GM12878 (cell line): ENCODE measurements at regions not wholly inside any gene's neighbourhood (a gene's known extent, or its start where the extent isn't known, plus 50 kb on each side); places are given as distances from the start of the nearest gene placed in this dataset.

Experiments used
- ATAC-seq: fragments of 200-7000 bp; cut with Tn5 transposase; 3 replicates; pipeline ENCODE4 v1.9.1; 2020; ENCODE audit warnings: mild to moderate bottlenecking, moderate library complexity
- BruUV-seq: library from RNA; stranded (reverse); fragments of 400-500 nt; replicated peaks from 2 replicates; lab custom pipeline; 2021; lab: Mats Ljungman, UMichigan
- CTCF ChIA-PET: fragments of 300-600 bp; sonication (Branson Sonifier 250); formaldehyde crosslinking; extraction: SDS; loops from one replicate; lab custom pipeline; 2021; ENCODE audit warnings: inconsistent platforms; lab: Yijun Ruan, JAX
- POLR2A ChIA-PET: fragments of 350-600 bp; formaldehyde crosslinking; extraction: SDS; loops from one replicate; lab custom pipeline; 2021; ENCODE audit warnings: inconsistent platforms; lab: Charles Lee
- RAD21 ChIA-PET: fragments of 300-600 bp; sonication (Branson Sonifier 250); formaldehyde crosslinking; loops from one replicate; lab custom pipeline; 2023; ENCODE audit warnings: antibody characterized with exemption; ENCODE audit not compliant: unreplicated experiment; lab: Charles Lee
- SMC1A ChIA-PET: fragments of 300-600 bp; sonication (Branson Sonifier 250); formaldehyde crosslinking; loops from one replicate; lab custom pipeline; 2023; ENCODE audit not compliant: unreplicated experiment, uncharacterized antibody; lab: Charles Lee
- DNase-seq: peaks from one replicate; pipeline ENCODE4 v3.0.0-alpha.2; 2011; ENCODE audit warnings: low read depth, low spot score
- FAIRE-seq: peaks from 3 replicates; lab custom pipeline; 2011; peaks lifted over from hg19 to GRCh38; lab: Jason Lieb, UNC
- H2AFZ ChIP-seq: 2 replicates; pipeline ENCODE4 v1.6.0; 2011; ENCODE audit warnings: low read depth, low read length, control low read depth; ENCODE audit not compliant: control insufficient read depth
- H3K27ac ChIP-seq: 2 replicates; pipeline ENCODE4 v1.5.1; 2011; ENCODE audit warnings: control low read depth; ENCODE audit not compliant: control insufficient read depth, insufficient read depth
- H3K27me3 ChIP-seq, 2 experiments: replicated peaks in 1 of 2; 2 replicates each; pipeline versions ENCODE4 v1.6.0 to v1.6.1; 2011; ENCODE audit warnings: low read length in 1 of 2; ENCODE audit not compliant: control insufficient read depth in 2 of 2, insufficient read depth in 2 of 2
- H3K36me3 ChIP-seq, 2 experiments: 2 replicates each; pipeline ENCODE4 v1.5.1; 2011; ENCODE audit warnings: low read length in 1 of 2; ENCODE audit not compliant: control insufficient read depth in 2 of 2, insufficient read depth in 2 of 2
- H3K4me1 ChIP-seq: 2 replicates; pipeline ENCODE4 v1.6.1; 2011; ENCODE audit warnings: mild to moderate bottlenecking, low read length, moderate library complexity, mixed read lengths; ENCODE audit not compliant: control insufficient read depth, insufficient read depth
- H3K4me2 ChIP-seq: 2 replicates; pipeline ENCODE4 v1.6.0; 2011; ENCODE audit warnings: control low read depth; ENCODE audit not compliant: control insufficient read depth, insufficient read depth
- H3K4me3 ChIP-seq: fragments of 200-600 bp; sonication (generic); 2 replicates; pipeline ENCODE4 v1.5.1; 2016
- H3K79me2 ChIP-seq: 2 replicates; pipeline ENCODE4 v1.6.0; 2011; ENCODE audit warnings: low read length; ENCODE audit not compliant: control insufficient read depth, insufficient read depth
- H3K9ac ChIP-seq: 2 replicates; pipeline ENCODE4 v1.8.0; 2011; ENCODE audit warnings: low read length, control low read depth, mixed read lengths; ENCODE audit not compliant: control insufficient read depth, insufficient read depth
- H3K9me3 ChIP-seq: replicated peaks from 3 replicates; pipeline ENCODE4 v1.5.1; 2011; ENCODE audit warnings: mild to moderate bottlenecking, low read length; ENCODE audit not compliant: control insufficient read depth, insufficient read depth
- H4K20me1 ChIP-seq: 2 replicates; pipeline ENCODE4 v1.6.0; 2011; ENCODE audit not compliant: control insufficient read depth, insufficient read depth
- ASH2L ChIP-seq: fragments of 300-600, 200-600 bp; sonication (generic); IDR thresholded peaks from 2 replicates; pipeline ENCODE4 v1.6.1; 2017; ENCODE audit warnings: low read depth, mild to moderate bottlenecking, borderline replicate concordance
- ATF2 ChIP-seq: IDR thresholded peaks from 2 replicates; pipeline ENCODE4 v1.6.1; 2012; ENCODE audit warnings: low read length, inconsistent platforms
- CHD4 ChIP-seq: fragments of 200-600 bp; sonication (generic); IDR thresholded peaks from 2 replicates; pipeline ENCODE4 v1.6.1; 2016; ENCODE audit warnings: mild to moderate bottlenecking
- CTCF ChIP-seq, 3 experiments: IDR thresholded peaks in 2 of 3; conservative IDR thresholded peaks in 1 of 3; 2 replicates each; pipeline ENCODE4 v1.5.1; 2011; ENCODE audit warnings: low read depth in 3 of 3, low read length in 3 of 3, mild to moderate bottlenecking in 3 of 3, control low read depth in 2 of 3, moderate library complexity in 2 of 3, inconsistent platforms in 1 of 3, mixed read lengths in 1 of 3; ENCODE audit not compliant: control insufficient read depth in 2 of 3, insufficient read depth in 1 of 3; ENCODE audit errors: extremely low read depth in 1 of 3
- E2F8 ChIP-seq: fragments of 450-650 bp; IDR thresholded peaks from 2 replicates; pipeline ENCODE4 v1.6.1; 2018; ENCODE audit warnings: mild to moderate bottlenecking, low read depth, moderate library complexity; ENCODE audit not compliant: partially characterized antibody
- FOXK2 ChIP-seq: fragments of 450-650 bp; IDR thresholded peaks from 2 replicates; pipeline ENCODE4 v1.6.1; 2017; ENCODE audit warnings: mild to moderate bottlenecking, moderate library complexity
- IKZF2 ChIP-seq, 2 experiments: fragments of 450-650 bp; IDR thresholded peaks; 2 replicates each; pipeline ENCODE4 v1.6.1; 2017; ENCODE audit warnings: mild to moderate bottlenecking in 2 of 2, moderate library complexity in 2 of 2
- PML ChIP-seq: IDR thresholded peaks from 2 replicates; pipeline ENCODE4 v1.6.1; 2012; ENCODE audit warnings: low read length, inconsistent platforms
- RBBP5 ChIP-seq: fragments of 200-600 bp; sonication (generic); conservative IDR thresholded peaks from 2 replicates; pipeline ENCODE4 v1.6.1; 2016
- SREBF1 ChIP-seq: IDR thresholded peaks from 2 replicates; pipeline ENCODE4 v1.6.1; 2012; ENCODE audit warnings: mild to moderate bottlenecking, low read length
- TAF1 ChIP-seq: IDR thresholded peaks from 2 replicates; pipeline ENCODE4 v1.6.1; 2011; ENCODE audit warnings: mild to moderate bottlenecking, low read depth, low read length, borderline replicate concordance
- ZBED1 ChIP-seq: IDR thresholded peaks from 2 replicates; pipeline ENCODE4 v1.6.1; 2016; ENCODE audit warnings: borderline replicate concordance
- ZSCAN29 ChIP-seq: fragments of 450-650 bp; IDR thresholded peaks from 2 replicates; pipeline ENCODE4 v1.6.1; 2017; ENCODE audit warnings: mild to moderate bottlenecking, moderate library complexity
- WGBS: methylation state at CpG from one replicate; pipeline ENCODE4 v1.1.6; 2016; ENCODE audit warnings: low lambda C conversion rate; ENCODE audit not compliant: insufficient replicate concordance, insufficient coverage; ENCODE audit errors: missing lambda C conversion rate; 5-methylcytosine and 5-hydroxymethylcytosine counted together
- in situ Hi-C: fragments of 300-500 bp; cut with MboI; formaldehyde crosslinking; loops from 9 replicates; pipeline ENCODE4 v1.14.3; 2018; ENCODE audit warnings: mixed read lengths
- intact Hi-C: fragments of 100-400 bp; cut with micrococcal nuclease; formaldehyde crosslinking; loops from one replicate; pipeline ENCODE4 v1.14.2; 2022; ENCODE audit not compliant: unreplicated experiment
- TF ChIP-seq, protein P1 (sequence below): IDR thresholded peaks from 2 replicates; pipeline ENCODE4 v1.6.1; 2012; ENCODE audit warnings: improper control_type of control experiment, low read depth, low read length; ENCODE audit not compliant: insufficient replicate concordance

DNA sequence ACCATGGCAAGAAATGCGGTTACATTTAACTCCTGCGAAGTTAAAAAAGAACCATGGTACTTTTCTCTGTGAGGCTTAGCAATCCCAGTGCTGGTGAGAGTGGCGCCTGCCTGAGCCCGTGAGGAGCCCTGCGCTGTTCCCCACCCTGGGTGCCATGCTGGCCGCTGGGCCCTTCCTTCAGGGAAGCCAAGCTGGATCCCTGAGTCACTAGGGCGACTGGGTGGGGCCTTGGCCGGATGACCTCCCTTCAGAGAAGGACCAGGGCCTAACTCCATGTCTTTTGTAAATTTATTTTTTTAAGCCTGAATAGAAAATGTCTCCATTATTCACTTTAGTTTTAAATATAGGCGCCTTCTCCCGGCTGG lies 209.1 kb downstream of the ERMARD start (continued):
- TF ChIP-seq, protein P1, sequence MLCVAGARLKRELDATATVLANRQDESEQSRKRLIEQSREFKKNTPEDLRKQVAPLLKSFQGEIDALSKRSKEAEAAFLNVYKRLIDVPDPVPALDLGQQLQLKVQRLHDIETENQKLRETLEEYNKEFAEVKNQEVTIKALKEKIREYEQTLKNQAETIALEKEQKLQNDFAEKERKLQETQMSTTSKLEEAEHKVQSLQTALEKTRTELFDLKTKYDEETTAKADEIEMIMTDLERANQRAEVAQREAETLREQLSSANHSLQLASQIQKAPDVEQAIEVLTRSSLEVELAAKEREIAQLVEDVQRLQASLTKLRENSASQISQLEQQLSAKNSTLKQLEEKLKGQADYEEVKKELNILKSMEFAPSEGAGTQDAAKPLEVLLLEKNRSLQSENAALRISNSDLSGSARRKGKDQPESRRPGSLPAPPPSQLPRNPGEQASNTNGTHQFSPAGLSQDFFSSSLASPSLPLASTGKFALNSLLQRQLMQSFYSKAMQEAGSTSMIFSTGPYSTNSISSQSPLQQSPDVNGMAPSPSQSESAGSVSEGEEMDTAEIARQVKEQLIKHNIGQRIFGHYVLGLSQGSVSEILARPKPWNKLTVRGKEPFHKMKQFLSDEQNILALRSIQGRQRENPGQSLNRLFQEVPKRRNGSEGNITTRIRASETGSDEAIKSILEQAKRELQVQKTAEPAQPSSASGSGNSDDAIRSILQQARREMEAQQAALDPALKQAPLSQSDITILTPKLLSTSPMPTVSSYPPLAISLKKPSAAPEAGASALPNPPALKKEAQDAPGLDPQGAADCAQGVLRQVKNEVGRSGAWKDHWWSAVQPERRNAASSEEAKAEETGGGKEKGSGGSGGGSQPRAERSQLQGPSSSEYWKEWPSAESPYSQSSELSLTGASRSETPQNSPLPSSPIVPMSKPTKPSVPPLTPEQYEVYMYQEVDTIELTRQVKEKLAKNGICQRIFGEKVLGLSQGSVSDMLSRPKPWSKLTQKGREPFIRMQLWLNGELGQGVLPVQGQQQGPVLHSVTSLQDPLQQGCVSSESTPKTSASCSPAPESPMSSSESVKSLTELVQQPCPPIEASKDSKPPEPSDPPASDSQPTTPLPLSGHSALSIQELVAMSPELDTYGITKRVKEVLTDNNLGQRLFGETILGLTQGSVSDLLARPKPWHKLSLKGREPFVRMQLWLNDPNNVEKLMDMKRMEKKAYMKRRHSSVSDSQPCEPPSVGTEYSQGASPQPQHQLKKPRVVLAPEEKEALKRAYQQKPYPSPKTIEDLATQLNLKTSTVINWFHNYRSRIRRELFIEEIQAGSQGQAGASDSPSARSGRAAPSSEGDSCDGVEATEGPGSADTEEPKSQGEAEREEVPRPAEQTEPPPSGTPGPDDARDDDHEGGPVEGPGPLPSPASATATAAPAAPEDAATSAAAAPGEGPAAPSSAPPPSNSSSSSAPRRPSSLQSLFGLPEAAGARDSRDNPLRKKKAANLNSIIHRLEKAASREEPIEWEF: no peak
- no peak for TF ChIP-seq ASH2L

DNA sequence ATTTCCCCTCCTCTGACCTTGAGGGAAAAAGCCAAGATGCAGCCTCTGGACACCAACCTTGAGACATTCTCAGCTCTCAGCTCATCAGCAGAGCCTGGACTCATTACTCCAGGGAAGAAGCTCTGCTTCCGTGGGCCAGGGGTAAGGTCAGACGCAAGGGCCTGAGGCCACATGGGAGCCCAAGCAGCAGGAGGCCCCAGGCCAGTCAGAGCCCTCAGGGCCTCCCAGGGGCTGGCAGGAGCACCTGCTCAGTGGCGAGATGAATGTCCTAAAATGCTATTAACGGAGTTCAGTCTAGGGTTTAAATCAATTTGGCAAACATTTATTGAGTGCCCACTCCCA lies 208.6 kb downstream of the ERMARD start:
- Histone ChIP-seq H3K4me2 (no peak overlapping the region), H4K20me1 (no peaks in the 10 kb centered on the region), H3K36me3 (no peaks in the 10 kb centered on the region), H3K9me3 (no peaks in the 10 kb centered on the region; the same call in 2 of the 3 replicates), H3K27me3 (no peaks in the 10 kb centered on the region), H3K27ac (no peak overlapping the region), H3K4me3 (no peak overlapping the region), H3K79me2 (no peaks in the 10 kb centered on the region), H3K4me1 (no peaks in the 10 kb centered on the region), H2AFZ (no peak overlapping the region), H3K9ac (no peak overlapping the region)
- ChIA-PET CTCF (no interaction called here), POLR2A (no interaction called here), RAD21 (no interaction called here), SMC1A (no interaction called here)
- in situ Hi-C loops: no loop called here
- no peak for DNase-seq
- intact Hi-C loops: no loop called here
- 41% methylated on average over 4 of the region's 4 CpGs for WGBS
- no TSS peak for BruUV-seq
- ATAC-seq: no peak
- FAIRE-seq: no peak
- TF ChIP-seq CTCF (IDR thresholded peaks at IDR 0.05 in 2 of 3, conservative IDR thresholded peaks at IDR 0.05 in 1 of 3; ENCODE audit: control insufficient read depth in 2 of 3, extremely low read depth in 1 of 3, insufficient read depth in 1 of 3, low read depth in 3 of 3, low read length in 3 of 3) (no peak), IKZF2 (IDR thresholded peaks at IDR 0.05) (no peak), CHD4 (no peak), RBBP5 (no peak), SREBF1 (no peak), TAF1 (no peak), FOXK2 (no peak), ZBED1 (no peak), E2F8 (no peak), ZSCAN29 (no peak), PML (no peak), ATF2 (no peak)
